ENCODE measurements at regions not wholly inside any gene's neighbourhood (a gene's known extent, or its start where the extent isn't known, plus 50 kb on each side); places are given as distances from the start of the nearest gene placed in this dataset.

- TF ChIP-seq CTCF (IDR thresholded peaks at IDR 0.05; ENCODE audit: insufficient read depth, low read length, poor library complexity, severe bottlenecking) (no peak), EZH2phosphoT487 (conservative IDR thresholded peaks at IDR 0.05; ENCODE audit: low read length) (no peak)
These were observed 253.1 kb downstream of the C6orf118 start for GRCh38 chr6:165056292-165056691.
